Fibroblast of villous mesenchyme (primary cell): ENCODE measurements at regions not wholly inside any gene's neighbourhood (a gene's known extent, or its start where the extent isn't known, plus 50 kb on each side); places are given as distances from the start of the nearest gene placed in this dataset.

Source experiments
- DNase-seq: peaks from one replicate; pipeline ENCODE4 v3.0.0-alpha.2; 2010; ENCODE audit warnings: low read depth
- H3K4me3 ChIP-seq: 2 replicates; pipeline ENCODE4 v1.5.1; 2011; ENCODE audit warnings: low read depth, mild to moderate bottlenecking, low read length
- TF ChIP-seq, protein P1 (sequence below): IDR thresholded peaks from 2 replicates; pipeline ENCODE4 v1.5.1; 2012; ENCODE audit warnings: low read depth, mild to moderate bottlenecking, low read length; ENCODE audit not compliant: insufficient read depth

DNA sequence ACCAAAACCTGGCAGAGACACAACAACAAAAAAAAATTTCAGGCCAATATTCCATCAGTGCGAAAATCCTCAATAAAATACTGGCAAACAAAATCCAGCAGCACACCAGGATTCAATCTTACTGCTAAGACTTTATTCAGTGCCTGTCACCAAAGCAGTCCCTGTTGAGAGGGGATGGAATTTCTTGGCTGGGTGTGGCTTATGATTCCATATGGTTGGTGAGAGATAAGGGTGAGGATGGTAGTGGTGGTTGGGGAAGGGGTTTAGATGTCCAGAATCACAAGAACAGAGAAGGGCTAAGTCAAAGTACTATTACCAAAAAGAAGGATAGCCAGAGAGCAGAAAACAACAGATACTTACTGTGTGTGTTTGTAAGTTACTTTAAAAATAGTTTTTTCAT, 152.8 kb upstream of the SLC35B3 start:
- no peak for DNase-seq
- no peak overlapping the region for H3K4me3 ChIP-seq
- TF ChIP-seq, protein P1, sequence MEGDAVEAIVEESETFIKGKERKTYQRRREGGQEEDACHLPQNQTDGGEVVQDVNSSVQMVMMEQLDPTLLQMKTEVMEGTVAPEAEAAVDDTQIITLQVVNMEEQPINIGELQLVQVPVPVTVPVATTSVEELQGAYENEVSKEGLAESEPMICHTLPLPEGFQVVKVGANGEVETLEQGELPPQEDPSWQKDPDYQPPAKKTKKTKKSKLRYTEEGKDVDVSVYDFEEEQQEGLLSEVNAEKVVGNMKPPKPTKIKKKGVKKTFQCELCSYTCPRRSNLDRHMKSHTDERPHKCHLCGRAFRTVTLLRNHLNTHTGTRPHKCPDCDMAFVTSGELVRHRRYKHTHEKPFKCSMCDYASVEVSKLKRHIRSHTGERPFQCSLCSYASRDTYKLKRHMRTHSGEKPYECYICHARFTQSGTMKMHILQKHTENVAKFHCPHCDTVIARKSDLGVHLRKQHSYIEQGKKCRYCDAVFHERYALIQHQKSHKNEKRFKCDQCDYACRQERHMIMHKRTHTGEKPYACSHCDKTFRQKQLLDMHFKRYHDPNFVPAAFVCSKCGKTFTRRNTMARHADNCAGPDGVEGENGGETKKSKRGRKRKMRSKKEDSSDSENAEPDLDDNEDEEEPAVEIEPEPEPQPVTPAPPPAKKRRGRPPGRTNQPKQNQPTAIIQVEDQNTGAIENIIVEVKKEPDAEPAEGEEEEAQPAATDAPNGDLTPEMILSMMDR: no peak

DNA sequence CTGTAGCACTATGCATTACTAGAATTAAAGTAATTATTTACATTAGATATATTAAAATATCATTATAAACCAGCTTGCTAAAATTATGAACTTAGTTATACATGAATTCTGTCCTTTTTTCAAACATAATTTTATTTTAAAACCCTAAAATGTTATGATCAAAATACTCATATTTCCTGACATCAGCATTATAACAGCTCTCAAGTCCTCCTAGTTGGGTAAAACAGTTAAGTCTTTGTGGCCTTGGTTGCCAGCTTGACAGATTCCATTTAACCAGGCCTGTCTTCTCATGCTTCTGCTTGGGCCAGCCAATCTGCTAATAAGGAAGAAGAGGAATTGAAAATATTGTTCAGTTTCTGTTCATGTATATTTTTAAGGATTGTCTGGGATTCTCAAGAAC, 147.9 kb upstream of the SLC35B3 start:
- H3K4me3 ChIP-seq: no peak overlapping the region
- DNase-seq: no peak
- TF ChIP-seq, protein P1: no peak

DNA sequence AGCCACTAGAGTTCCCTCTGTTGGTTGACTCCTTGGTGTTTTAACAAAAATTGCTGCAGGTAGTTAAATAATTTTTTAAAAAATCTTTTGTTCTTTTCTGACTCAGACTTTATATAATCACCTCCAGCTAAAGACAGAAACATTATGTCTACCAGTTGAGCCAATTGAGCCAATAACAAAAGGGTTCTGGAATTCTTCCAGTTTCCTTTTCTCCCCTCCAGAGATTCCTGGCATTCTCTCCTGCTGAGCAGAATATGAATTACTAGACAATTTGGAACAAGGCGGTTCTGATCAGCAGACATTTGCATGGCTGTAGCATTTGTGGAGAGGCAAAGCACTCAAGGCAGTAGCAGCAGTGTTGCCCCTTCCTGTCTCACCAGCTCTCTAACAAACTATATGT, 144.0 kb upstream of the SLC35B3 start:
- TF ChIP-seq, protein P1: no peak
- H3K4me3 ChIP-seq: no peak overlapping the region
- DNase-seq: no peak

DNA sequence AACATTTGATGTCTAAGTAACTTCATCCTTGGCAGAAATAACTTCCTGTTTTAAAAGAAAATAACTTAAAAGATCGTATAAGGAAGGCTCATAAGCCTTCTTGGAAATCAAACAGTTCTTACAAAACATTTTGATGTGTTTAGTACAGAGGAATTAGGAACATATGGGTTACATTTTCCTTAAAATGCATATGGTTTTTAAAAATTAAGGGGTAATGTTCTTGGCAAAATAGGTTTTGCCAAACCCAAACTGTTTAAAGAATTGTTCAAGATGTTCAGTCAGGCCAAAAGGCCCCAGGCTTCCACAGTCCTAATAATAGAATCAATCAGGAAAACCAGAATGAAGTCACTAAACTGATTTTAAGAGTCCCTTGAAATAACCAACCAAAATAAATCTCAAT, 142.7 kb upstream of the SLC35B3 start:
- DNase-seq: no peak

DNA sequence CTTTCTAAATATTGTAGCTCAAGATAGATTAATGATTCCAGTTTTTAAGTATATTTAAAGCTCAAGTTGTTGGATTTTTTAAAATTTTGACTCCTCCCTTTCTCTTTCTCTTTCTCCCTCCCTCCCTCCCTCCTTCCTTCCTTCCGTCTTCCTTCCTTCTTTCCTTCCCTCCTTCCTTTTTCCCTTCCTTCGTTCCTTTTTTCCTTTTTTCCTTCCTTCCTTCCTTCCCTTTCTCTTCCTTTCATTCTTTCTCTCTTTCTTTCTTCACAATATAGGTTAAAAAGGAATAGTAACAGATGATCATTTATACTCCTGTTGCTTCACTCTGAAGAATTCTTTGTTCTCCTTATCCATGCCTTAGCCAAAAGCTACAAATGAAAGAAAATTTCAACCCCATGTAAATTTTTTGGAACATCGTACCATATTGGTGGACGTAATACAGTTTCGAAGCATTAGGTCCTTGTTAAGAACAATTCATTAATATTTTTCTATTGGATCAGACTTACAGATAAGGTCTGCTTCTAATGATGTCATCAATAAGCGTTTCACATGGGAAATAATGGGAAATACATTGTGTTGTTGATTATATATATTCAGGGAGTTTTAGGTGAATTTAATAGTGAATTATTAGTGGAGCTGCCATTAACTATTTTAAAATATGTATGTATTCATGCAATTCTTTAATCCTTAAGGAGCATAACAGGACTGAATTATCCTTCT, 139.6 kb upstream of the SLC35B3 start:
- H3K4me3 ChIP-seq: no peak overlapping the region
- TF ChIP-seq, protein P1: no peak
- DNase-seq: no peak

More for the DNA sequence above, 142.7 kb upstream of the SLC35B3 start:
- no peak overlapping the region for H3K4me3 ChIP-seq
- TF ChIP-seq, protein P1: no peak

DNA sequence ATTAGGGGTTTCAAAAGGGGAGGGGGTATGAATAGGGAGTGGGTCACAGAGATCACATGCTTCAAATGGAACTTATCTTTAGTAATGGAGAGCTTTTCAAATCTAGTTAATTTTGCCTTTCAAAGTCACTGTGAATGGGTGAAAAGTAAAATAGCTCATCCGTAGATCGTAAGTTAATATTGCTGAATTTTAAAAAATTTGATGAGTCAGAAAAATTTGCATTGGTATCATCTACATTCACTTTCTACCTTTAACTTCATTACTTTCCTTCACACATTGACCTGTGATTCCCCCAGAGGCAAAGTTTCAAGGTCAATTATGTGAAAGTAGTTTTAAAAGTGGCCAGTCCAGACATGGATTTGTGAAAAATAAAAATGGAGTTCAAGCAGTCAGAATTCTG, 139.0 kb upstream of the SLC35B3 start:
- DNase-seq: no peak
- TF ChIP-seq, protein P1: no peak
- H3K4me3 ChIP-seq: no peak overlapping the region

DNA sequence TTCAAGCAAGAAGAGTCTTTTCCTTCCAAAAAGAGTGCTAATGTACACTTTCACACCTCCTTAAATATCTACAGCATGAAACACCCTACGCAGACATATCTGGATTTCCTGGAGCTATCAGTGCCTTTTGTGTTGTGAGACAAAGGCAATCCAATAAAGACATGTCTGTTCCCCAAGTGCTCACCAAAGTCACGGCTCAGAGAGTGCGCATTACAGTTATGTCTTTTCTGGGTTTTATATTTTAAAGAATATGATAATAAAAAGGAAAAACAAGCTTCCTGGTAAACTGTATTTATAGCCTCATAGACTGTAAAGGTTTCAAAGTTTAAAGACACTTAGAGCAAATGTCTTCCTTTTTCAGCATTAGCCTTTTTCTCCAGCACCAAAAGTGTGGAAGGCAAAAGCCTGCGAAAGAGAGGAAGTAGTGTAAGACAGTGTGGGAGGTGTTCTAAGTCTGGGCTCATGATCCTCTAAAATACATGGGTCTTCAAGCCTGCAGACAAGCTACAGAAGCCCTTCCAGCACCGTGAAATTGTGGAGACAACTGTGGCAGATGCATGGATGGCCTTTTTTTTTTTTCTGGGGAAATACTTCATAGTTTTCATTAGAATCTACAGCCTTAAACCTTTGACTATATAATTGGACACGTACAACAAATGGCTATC, 135.0 kb upstream of the SLC35B3 start:
- TF ChIP-seq, protein P1: no peak
- DNase-seq: no peak
- H3K4me3 ChIP-seq: no peak overlapping the region
